Chondrocyte (in vitro differentiated cells): ENCODE measurements at regions not wholly inside any gene's neighbourhood (a gene's known extent, or its start where the extent isn't known, plus 50 kb on each side); places are given as distances from the start of the nearest gene placed in this dataset.

Experiments used
- DNase-seq: peaks from one replicate; pipeline ENCODE4 v3.0.0; 2021; ENCODE audit warnings: mixed read lengths, low spot score
- H3K27ac Mint-ChIP-seq: one replicate; pipeline ENCODE4 v1.8.0; 2021; ENCODE audit warnings: mild to moderate bottlenecking, moderate library complexity, mixed read lengths; ENCODE audit not compliant: unreplicated experiment
- H3K27me3 Mint-ChIP-seq: 2 replicates; pipeline ENCODE4 v1.8.0; 2021; ENCODE audit warnings: low read depth, mixed read lengths
- H3K36me3 Mint-ChIP-seq: 2 replicates; pipeline ENCODE4 v1.8.0; 2021; ENCODE audit warnings: low read depth, mixed read lengths
- H3K4me1 Mint-ChIP-seq: 2 replicates; pipeline ENCODE4 v1.8.0; 2021; ENCODE audit warnings: low read depth, mild to moderate bottlenecking, mixed read lengths
- H3K4me3 Mint-ChIP-seq: one replicate; pipeline ENCODE4 v1.8.0; 2021; ENCODE audit warnings: mild to moderate bottlenecking, moderate library complexity, mixed read lengths; ENCODE audit not compliant: unreplicated experiment
- H3K9me3 Mint-ChIP-seq: 2 replicates; pipeline ENCODE4 v1.8.0; 2021; ENCODE audit warnings: low read depth, mixed read lengths
- CTCF ChIP-seq: fragments of 200-600 bp; sonication (generic); IDR thresholded peaks from 2 replicates; pipeline ENCODE4 v1.5.0; 2021; ENCODE audit warnings: antibody characterized with exemption, mild to moderate bottlenecking, moderate library complexity

- Mint-ChIP-seq H3K9me3 (no peaks in the 10 kb centered on the region), H3K27me3 (no peaks in the 10 kb centered on the region), H3K4me1 (peaks cover 71% of the 10 kb centered on the region), H3K27ac (peak overlapping the region; percentile 95), H3K4me3 (no peak overlapping the region), H3K36me3 (no peaks in the 10 kb centered on the region)
- DNase-seq = no peak
- TF ChIP-seq CTCF = no peak
These were observed 212.2 kb upstream of the FOXA2 start for GRCh38 chr20:22796469-22797077.

- no peak for TF ChIP-seq CTCF
- DNase-seq = no peak
- H3K4me3 Mint-ChIP-seq = no peak overlapping the region
- peaks cover 69% of the 10 kb centered on the region for H3K4me1 Mint-ChIP-seq
- no peaks in the 10 kb centered on the region for H3K27me3 Mint-ChIP-seq
- H3K9me3 Mint-ChIP-seq = no peaks in the 10 kb centered on the region
- peak overlapping the region; percentile 95 for H3K27ac Mint-ChIP-seq
- H3K36me3 Mint-ChIP-seq = no peaks in the 10 kb centered on the region
These were observed 212.7 kb upstream of the FOXA2 start for GRCh38 chr20:22797103-22797502.

GRCh38 chr20:22799687-22800086, 215.3 kb upstream of the FOXA2 start:
- peaks cover 48% of the 10 kb centered on the region for H3K4me1 Mint-ChIP-seq

GRCh38 chr20:22800129-22800528, 215.8 kb upstream of the FOXA2 start:
- H3K36me3 Mint-ChIP-seq = no peaks in the 10 kb centered on the region
- DNase-seq = no peak
- TF ChIP-seq CTCF = no peak
- H3K9me3 Mint-ChIP-seq = no peaks in the 10 kb centered on the region
- H3K4me1 Mint-ChIP-seq = peaks cover 47% of the 10 kb centered on the region
- no peak overlapping the region for H3K4me3 Mint-ChIP-seq
- no peak overlapping the region for H3K27ac Mint-ChIP-seq
- H3K27me3 Mint-ChIP-seq = no peaks in the 10 kb centered on the region

More at GRCh38 chr20:22799687-22800086, 215.3 kb upstream of the FOXA2 start:
- Mint-ChIP-seq H3K36me3 (no peaks in the 10 kb centered on the region), H3K4me3 (no peak overlapping the region), H3K27ac (no peak overlapping the region), H3K27me3 (no peaks in the 10 kb centered on the region), H3K9me3 (no peaks in the 10 kb centered on the region)
- no peak for TF ChIP-seq CTCF
- no peak for DNase-seq

GRCh38 chr20:22801528-22801927, 217.2 kb upstream of the FOXA2 start:
- peaks cover 36% of the 10 kb centered on the region for H3K4me1 Mint-ChIP-seq
- no peaks in the 10 kb centered on the region for H3K27me3 Mint-ChIP-seq
- DNase-seq = no peak
- no peak for TF ChIP-seq CTCF
- no peak overlapping the region for H3K4me3 Mint-ChIP-seq
- no peaks in the 10 kb centered on the region for H3K9me3 Mint-ChIP-seq
- H3K27ac Mint-ChIP-seq = no peak overlapping the region
- H3K36me3 Mint-ChIP-seq = no peaks in the 10 kb centered on the region
